Lower leg skin (tissue), 3 donors: ENCODE measurements at regions not wholly inside any gene's neighbourhood (a gene's known extent, or its start where the extent isn't known, plus 50 kb on each side); places are given as distances from the start of the nearest gene placed in this dataset.

Source experiments
- POLR2A ChIP-seq, 2 donors: fragments of 450-650 bp; IDR thresholded peaks; one replicate each; pipeline ENCODE4 v1.6.1; 2016 to 2017; ENCODE audit warnings: antibody characterized with exemption in 2 of 2, mild to moderate bottlenecking in 1 of 2, moderate library complexity in 1 of 2
- TF ChIP-seq, protein P1 (sequence below), 3 donors: fragments of 450-650 bp; IDR thresholded peaks; one replicate each; pipeline ENCODE4 v1.5.1; 2016; ENCODE audit warnings: antibody characterized with exemption in 3 of 3, mild to moderate bottlenecking in 3 of 3, moderate library complexity in 2 of 3

DNA sequence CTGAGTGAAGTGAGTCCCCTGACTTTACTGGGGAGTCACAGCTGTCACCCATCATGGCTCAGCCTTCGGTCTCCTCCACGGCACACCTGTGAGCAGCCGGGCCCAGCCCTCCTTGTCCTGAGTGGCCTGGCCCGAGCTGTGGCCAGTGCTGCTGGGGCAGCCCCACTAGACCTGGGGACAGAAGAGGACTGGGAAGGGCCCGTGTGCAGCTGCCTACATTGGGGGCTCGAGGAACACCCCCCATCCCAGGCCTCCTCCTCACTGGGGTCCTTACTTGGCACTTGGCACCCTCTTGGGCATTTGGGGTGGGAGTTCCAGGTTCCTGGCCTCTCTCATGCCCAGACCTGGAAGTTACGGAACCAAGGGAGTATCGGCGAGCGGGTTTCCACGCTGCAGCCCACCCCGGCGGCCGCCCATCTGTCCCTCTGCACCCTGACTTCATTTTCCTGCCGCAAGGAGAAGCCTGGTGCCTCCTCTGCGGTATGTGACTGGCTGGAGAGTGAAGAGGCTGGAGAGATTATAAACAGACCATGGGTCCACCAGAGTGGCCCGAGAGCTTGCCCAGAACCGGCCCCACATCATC, 179.7 kb downstream of the KIF26A start:
- TF ChIP-seq, protein P1, sequence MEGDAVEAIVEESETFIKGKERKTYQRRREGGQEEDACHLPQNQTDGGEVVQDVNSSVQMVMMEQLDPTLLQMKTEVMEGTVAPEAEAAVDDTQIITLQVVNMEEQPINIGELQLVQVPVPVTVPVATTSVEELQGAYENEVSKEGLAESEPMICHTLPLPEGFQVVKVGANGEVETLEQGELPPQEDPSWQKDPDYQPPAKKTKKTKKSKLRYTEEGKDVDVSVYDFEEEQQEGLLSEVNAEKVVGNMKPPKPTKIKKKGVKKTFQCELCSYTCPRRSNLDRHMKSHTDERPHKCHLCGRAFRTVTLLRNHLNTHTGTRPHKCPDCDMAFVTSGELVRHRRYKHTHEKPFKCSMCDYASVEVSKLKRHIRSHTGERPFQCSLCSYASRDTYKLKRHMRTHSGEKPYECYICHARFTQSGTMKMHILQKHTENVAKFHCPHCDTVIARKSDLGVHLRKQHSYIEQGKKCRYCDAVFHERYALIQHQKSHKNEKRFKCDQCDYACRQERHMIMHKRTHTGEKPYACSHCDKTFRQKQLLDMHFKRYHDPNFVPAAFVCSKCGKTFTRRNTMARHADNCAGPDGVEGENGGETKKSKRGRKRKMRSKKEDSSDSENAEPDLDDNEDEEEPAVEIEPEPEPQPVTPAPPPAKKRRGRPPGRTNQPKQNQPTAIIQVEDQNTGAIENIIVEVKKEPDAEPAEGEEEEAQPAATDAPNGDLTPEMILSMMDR (IDR thresholded peaks at IDR 0.05), result no peak
- TF ChIP-seq POLR2A (IDR thresholded peaks at IDR 0.05), result no peak
